ENCODE measurements at regions not wholly inside any gene's neighbourhood (a gene's known extent, or its start where the extent isn't known, plus 50 kb on each side); places are given as distances from the start of the nearest gene placed in this dataset.
"Not testable (repeated sequence)": the region's sequence is repeated elsewhere in the genome, so short reads cannot be mapped to it uniquely, and the experiment has no call there.

DNA sequence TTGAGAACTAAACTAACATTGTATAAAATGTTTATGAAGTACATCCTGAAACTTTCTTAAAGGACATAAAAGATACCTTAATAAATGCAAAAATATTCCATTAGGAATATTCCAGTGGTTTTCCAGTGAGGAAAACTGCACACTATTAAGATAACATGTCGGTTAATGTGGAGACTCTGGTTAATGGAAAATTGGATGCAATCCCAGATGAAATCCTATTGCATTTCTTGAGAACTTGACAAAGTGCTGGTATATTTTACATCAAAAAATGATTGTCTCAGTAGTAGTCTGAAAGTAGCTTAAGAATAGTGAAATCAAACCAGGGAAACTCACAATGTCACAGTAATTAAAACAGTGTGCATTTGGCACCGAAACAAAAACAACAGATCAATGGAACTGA lies 202.5 kb upstream of the MON1B start:
- peaks cover 0 to 12% (median 0%) of the 10 kb centered on the region in 9 donors for H3K9me3 Mint-ChIP-seq
- H3K27ac Mint-ChIP-seq: no peak overlapping the region
- POLR2A ChIA-PET: no interaction called here
- H3K4me3 Mint-ChIP-seq: no peak overlapping the region
- peaks cover 0 to 2% (median 0%) of the 10 kb centered on the region in 5 donors for H3K27me3 Mint-ChIP-seq
- ATAC-seq: no peak
- no peaks in the 10 kb centered on the region for H3K36me3 Mint-ChIP-seq
- no peaks in the 10 kb centered on the region for H3K4me1 Mint-ChIP-seq
- DNase-seq: no peak

DNA sequence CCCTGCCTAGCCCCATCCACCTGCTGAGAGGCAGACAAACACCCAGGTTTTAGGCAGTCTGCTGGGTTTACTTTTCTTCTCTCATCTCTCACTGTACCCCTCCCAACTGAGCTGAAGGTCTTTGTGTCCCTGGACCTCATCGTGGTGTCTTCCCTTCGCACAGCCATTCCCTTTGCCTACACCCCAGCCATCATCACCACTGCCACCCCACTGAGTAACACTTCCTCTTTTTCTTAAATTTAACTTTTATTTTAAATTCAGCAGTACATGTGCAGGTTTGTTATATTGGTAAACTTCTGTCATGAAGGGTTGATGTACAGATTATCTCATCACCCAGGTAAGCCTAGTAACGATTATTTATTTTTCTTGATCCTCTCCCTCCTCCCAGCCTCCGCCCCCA lies 188.3 kb upstream of the MON1B start:
- no peaks in the 10 kb centered on the region for H3K4me1 Mint-ChIP-seq
- no peak for ATAC-seq
- H3K9me3 Mint-ChIP-seq: peaks cover 0 to 6% (median 0%) of the 10 kb centered on the region in 9 donors
- H3K36me3 Mint-ChIP-seq: no peaks in the 10 kb centered on the region
- POLR2A ChIA-PET: no interaction called here
- no peak overlapping the region for H3K4me3 Mint-ChIP-seq
- DNase-seq: no peak
- H3K27ac Mint-ChIP-seq: no peak overlapping the region
- peaks cover 0 to 9% (median 0%) of the 10 kb centered on the region in 5 donors for H3K27me3 Mint-ChIP-seq

- no peak overlapping the region for H3K27ac Mint-ChIP-seq
- no peak for DNase-seq
- H3K36me3 Mint-ChIP-seq: no peaks in the 10 kb centered on the region
- H3K27me3 Mint-ChIP-seq: peaks cover 0 to 9% (median 1%) of the 10 kb centered on the region in 5 donors
- no peak overlapping the region for H3K4me3 Mint-ChIP-seq
- no peak for ATAC-seq
- no peaks in the 10 kb centered on the region for H3K4me1 Mint-ChIP-seq
- POLR2A ChIA-PET: no interaction called here
- peaks cover 2 to 16% (median 8%) of the 10 kb centered on the region in 9 donors for H3K9me3 Mint-ChIP-seq
Observed at GRCh38 chr16:77009453-77009852, 181.5 kb upstream of the MON1B start.

DNA sequence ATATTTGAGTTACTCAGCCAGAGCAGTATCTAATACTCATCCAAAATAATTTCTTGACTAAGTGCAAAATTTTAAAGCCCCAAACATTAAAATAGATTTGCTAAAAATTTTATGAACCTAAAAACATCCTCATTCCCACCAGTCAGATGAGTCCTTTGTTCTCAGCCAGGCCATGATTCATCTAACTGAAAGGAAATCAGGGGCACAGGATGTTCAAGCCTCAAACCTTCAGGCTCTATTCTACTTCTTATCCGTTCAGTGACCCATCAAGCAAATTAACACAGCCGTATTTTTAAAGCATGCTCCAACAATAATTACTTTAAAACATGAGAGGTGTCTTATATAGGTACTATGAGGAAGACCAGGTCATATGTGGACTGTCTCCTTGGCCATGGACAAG lies 176.5 kb upstream of the MON1B start:
- ATAC-seq: no peak
- Mint-ChIP-seq H3K9me3 (peaks cover 1 to 14% (median 9%) of the 10 kb centered on the region in 9 donors), H3K4me1 (no peaks in the 10 kb centered on the region), H3K27me3 (peaks cover 0 to 6% (median 2%) of the 10 kb centered on the region in 5 donors), H3K36me3 (no peaks in the 10 kb centered on the region), H3K4me3 (no peak overlapping the region), H3K27ac (no peak overlapping the region)
- POLR2A ChIA-PET: no interaction called here
- DNase-seq: no peak

DNA sequence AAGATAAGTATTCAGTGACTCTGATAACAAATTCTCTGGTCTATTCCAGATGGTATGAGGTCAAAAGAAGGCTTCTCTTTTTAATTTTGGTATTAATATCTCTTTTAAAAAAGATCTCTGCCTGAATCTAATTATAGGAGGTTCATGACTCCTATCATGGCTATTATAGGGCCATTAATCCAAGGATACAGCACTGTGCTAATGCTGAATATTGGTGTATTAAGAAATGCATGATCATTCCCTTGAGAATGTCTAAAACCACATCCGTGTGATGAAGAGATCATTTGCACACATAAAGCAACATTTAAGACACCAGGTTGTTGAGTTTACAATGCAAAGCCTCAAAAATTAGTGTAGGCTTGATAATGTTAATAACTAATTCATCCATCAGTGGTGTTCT lies 160.4 kb upstream of the MON1B start:
- Mint-ChIP-seq H3K4me1 (no peaks in the 10 kb centered on the region), H3K27me3 (peaks cover 0 to 6% (median 3%) of the 10 kb centered on the region in 5 donors), H3K9me3 (peaks cover 0 to 10% (median 0%) of the 10 kb centered on the region in 9 donors), H3K36me3 (no peaks in the 10 kb centered on the region), H3K4me3 (no peak overlapping the region), H3K27ac (no peak overlapping the region)
- POLR2A ChIA-PET: no interaction called here
- DNase-seq (no peak), ATAC-seq (no peak)

GRCh38 chr16:77033516-77033915 lies 157.5 kb upstream of the MON1B start:
- DNase-seq: no peak
- peaks cover 0 to 11% (median 0%) of the 10 kb centered on the region in 9 donors for H3K9me3 Mint-ChIP-seq
- H3K4me1 Mint-ChIP-seq: no peaks in the 10 kb centered on the region
- no peak for ATAC-seq
- no peaks in the 10 kb centered on the region for H3K36me3 Mint-ChIP-seq
- no peak overlapping the region for H3K4me3 Mint-ChIP-seq
- no peak overlapping the region for H3K27ac Mint-ChIP-seq
- H3K27me3 Mint-ChIP-seq: peaks cover 0 to 9% (median 3%) of the 10 kb centered on the region in 5 donors
- POLR2A ChIA-PET: no interaction called here

DNA sequence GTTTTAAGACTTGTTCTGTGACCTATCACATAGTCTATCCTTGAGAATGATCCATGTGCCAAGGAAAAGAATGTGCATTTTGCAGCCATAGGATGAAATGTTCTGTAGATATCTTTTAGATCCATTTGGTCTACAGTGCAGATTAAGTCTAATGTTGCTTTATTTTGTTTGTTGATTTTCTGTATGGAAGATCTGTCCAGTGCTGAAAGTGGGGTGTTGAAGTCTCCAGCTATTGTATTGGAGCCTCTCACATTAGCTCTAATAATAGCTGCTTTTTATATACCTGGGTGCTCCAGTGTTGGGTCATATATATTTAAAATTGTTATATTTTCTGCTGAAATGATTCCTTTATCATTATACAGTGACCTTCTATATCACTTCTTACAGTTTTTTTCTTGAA lies 155.6 kb upstream of the MON1B start:
- Mint-ChIP-seq H3K9me3 (peaks cover 0 to 11% (median 0%) of the 10 kb centered on the region in 9 donors), H3K27me3 (peaks cover 0 to 3% (median 0%) of the 10 kb centered on the region in 5 donors), H3K27ac (no peak overlapping the region), H3K4me1 (no peaks in the 10 kb centered on the region), H3K36me3 (no peaks in the 10 kb centered on the region), H3K4me3 (no peak overlapping the region)
- POLR2A ChIA-PET: no interaction called here
- DNase-seq (no peak), ATAC-seq (no peak)

DNA sequence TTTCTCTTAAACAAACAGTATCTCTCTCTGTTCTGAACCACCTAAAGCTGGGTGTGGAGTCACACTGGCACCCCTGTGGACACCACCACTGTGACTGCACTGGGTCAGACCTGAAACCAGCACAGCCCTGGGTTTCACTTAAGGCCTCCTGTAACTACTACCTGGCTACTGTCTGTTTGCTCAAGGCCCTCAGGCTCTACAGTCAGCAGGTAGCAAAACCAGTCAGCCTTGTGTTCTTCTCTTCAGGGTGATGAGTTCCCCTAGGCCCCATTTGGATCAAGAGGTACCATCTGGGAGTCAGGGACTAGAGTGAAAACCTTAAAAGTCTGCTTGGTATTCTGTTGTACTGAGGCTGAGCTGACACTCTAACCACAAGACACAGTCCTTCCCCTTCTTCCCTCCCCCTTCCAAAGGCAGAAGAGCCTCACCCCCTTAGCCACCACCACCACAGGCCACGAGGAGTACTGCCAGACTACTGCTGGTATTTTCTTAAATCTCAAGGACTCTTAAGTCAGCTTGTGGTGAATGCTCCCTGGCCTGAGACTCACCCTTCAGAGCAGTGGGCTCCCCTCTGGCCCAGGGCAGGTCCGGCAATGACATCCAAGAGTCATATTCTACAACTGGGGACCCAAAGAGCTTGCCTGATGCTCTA lies 153.2 kb upstream of the MON1B start:
- Mint-ChIP-seq H3K9me3 (peaks cover 0 to 11% (median 0%) of the 10 kb centered on the region in 9 donors), H3K4me1 (no peaks in the 10 kb centered on the region), H3K27ac (no peak overlapping the region), H3K36me3 (no peaks in the 10 kb centered on the region), H3K4me3 (no peak overlapping the region), H3K27me3 (peaks cover 0 to 4% (median 0%) of the 10 kb centered on the region in 5 donors)
- DNase-seq: no peak
- ATAC-seq: no peak
- POLR2A ChIA-PET: no interaction called here

DNA sequence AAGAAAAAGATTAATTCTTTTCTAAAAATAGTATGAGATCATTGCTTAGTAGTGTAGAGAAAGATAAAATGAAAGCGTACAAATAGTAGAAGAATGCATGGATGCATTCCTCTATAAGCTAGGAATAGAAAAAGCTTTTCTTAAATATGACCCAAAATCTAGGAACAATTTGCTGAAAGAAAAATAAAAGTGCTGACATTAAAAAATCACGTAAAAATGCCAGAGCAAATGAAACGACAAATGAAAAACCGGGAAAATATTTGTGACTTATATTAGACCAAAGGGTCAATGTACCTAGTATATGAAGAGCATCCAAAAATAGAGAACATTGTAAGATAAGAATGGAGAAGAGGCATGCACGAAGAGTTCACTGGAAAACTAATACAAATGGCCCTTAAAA lies 149.5 kb upstream of the MON1B start:
- peaks cover 0 to 2% (median 0%) of the 10 kb centered on the region in 9 donors for H3K9me3 Mint-ChIP-seq
- no peak for ATAC-seq
- H3K4me1 Mint-ChIP-seq: no peaks in the 10 kb centered on the region
- no peaks in the 10 kb centered on the region for H3K36me3 Mint-ChIP-seq
- no peak for DNase-seq
- H3K4me3 Mint-ChIP-seq: no peak overlapping the region
- H3K27me3 Mint-ChIP-seq: peaks cover 0 to 18% (median 7%) of the 10 kb centered on the region in 5 donors
- H3K27ac Mint-ChIP-seq: no peak overlapping the region
- POLR2A ChIA-PET: no interaction called here

DNA sequence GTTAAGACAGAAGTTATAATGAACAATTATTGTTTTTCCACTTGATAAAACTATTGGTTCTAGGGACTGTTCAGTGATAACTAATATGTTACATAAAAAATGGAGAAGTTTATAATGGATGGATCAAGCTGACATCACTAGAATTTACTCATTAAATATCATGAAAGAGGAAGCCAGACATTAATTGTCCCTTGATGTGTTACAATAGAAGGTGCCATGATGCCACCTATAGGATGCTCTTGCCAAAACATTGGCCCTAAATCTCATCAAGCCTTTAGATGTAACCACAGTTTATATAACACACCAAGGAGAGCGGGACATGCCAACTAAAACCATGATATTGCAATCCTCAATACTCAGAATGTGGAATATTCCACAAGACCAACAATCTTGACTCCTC lies 147.9 kb upstream of the MON1B start:
- no peak for DNase-seq
- Mint-ChIP-seq H3K9me3 (peaks cover 0 to 7% (median 0%) of the 10 kb centered on the region in 9 donors), H3K27ac (no peak overlapping the region), H3K27me3 (peaks cover 0 to 20% (median 9%) of the 10 kb centered on the region in 5 donors), H3K4me1 (no peaks in the 10 kb centered on the region), H3K36me3 (no peaks in the 10 kb centered on the region), H3K4me3 (no peak overlapping the region)
- POLR2A ChIA-PET: no interaction called here
- no peak for ATAC-seq

GRCh38 chr16:77046206-77046605 lies 144.8 kb upstream of the MON1B start:
- no peaks in the 10 kb centered on the region for H3K4me1 Mint-ChIP-seq
- no peak overlapping the region for H3K27ac Mint-ChIP-seq
- peaks cover 0 to 7% (median 0%) of the 10 kb centered on the region in 9 donors for H3K9me3 Mint-ChIP-seq
- H3K27me3 Mint-ChIP-seq: peaks cover 0 to 20% (median 9%) of the 10 kb centered on the region in 5 donors
- DNase-seq (no peak), ATAC-seq (no peak)
- no peak overlapping the region for H3K4me3 Mint-ChIP-seq
- H3K36me3 Mint-ChIP-seq: no peaks in the 10 kb centered on the region
- POLR2A ChIA-PET: no interaction called here

DNA sequence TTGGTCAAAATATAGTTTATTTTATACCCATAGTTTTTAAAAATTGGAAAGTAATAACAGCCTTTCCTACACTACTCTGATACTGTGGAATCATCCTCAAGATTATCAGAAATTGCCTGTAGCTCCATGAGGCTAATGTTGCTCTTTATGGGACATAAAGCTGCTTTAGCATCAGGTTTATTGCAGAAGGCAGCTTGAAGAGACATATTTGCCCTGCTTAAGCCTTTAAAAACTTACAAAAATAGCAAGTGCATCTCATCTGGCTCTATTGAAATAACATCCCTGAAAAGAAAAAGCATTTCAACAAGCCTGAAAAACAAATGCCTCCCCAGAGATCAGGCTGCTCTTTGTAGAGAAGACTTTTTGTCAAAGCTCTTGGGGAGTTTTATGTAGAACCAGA lies 142.9 kb upstream of the MON1B start:
- H3K4me1 Mint-ChIP-seq: no peaks in the 10 kb centered on the region
- H3K36me3 Mint-ChIP-seq: no peaks in the 10 kb centered on the region
- ATAC-seq: no peak
- H3K27me3 Mint-ChIP-seq: peaks cover 0 to 20% (median 9%) of the 10 kb centered on the region in 5 donors
- peaks cover 0 to 7% (median 0%) of the 10 kb centered on the region in 9 donors for H3K9me3 Mint-ChIP-seq
- POLR2A ChIA-PET: no interaction called here
- H3K27ac Mint-ChIP-seq: no peak overlapping the region
- H3K4me3 Mint-ChIP-seq: no peak overlapping the region
- no peak for DNase-seq

- Mint-ChIP-seq H3K36me3 (no peaks in the 10 kb centered on the region), H3K4me3 (no peak overlapping the region), H3K4me1 (no peaks in the 10 kb centered on the region), H3K9me3 (peaks cover 0 to 7% (median 0%) of the 10 kb centered on the region in 9 donors), H3K27me3 (peaks cover 0 to 23% (median 9%) of the 10 kb centered on the region in 5 donors), H3K27ac (no peak overlapping the region)
- POLR2A ChIA-PET: no interaction called here
- DNase-seq (no peak), ATAC-seq (no peak)
Observed at GRCh38 chr16:77049577-77049976, 141.4 kb upstream of the MON1B start.

- H3K36me3 Mint-ChIP-seq, H3K4me3 Mint-ChIP-seq, ATAC-seq: not testable (repeated sequence)
Observed at GRCh38 chr16:77056597-77056996, 134.4 kb upstream of the MON1B start.

More at GRCh38 chr16:77056597-77056996, 134.4 kb upstream of the MON1B start:
- DNase-seq, H3K27ac Mint-ChIP-seq, H3K4me1 Mint-ChIP-seq, POLR2A ChIA-PET: not testable (repeated sequence)
- Mint-ChIP-seq H3K27me3 (peaks cover 0 to 14% (median 4%) of the 10 kb centered on the region in 5 donors), H3K9me3 (peaks cover 0 to 16% (median 8%) of the 10 kb centered on the region in 9 donors)
